B cell (primary cell): ENCODE measurements at regions not wholly inside any gene's neighbourhood (a gene's known extent, or its start where the extent isn't known, plus 50 kb on each side); places are given as distances from the start of the nearest gene placed in this dataset.

Experiments
- ATAC-seq: fragments of 200-7000 bp; cut with Tn5 transposase; one replicate; pipeline ENCODE4 v1.10.0; 2021; ENCODE audit warnings: low read depth, mild to moderate bottlenecking, moderate number of reproducible peaks, moderate library complexity
- CTCF ChIA-PET: fragments of 350-600 bp; sonication (Branson Sonifier 250); formaldehyde crosslinking; loops from one replicate; lab custom pipeline; 2021; ENCODE audit warnings: antibody characterized with exemption, inconsistent platforms; lab: Charles Lee
- POLR2A ChIA-PET: fragments of 350-600 bp; sonication (Branson Sonifier 250); formaldehyde crosslinking; loops from one replicate; lab custom pipeline; 2021; ENCODE audit warnings: antibody characterized with exemption; lab: Charles Lee
- DNase-seq: peaks from one replicate; pipeline ENCODE4 v3.0.0; 2013
- H2AFZ ChIP-seq: 2 replicates; pipeline ENCODE4 v1.6.1; 2012; ENCODE audit warnings: mild to moderate bottlenecking, low read depth, low read length; ENCODE audit not compliant: insufficient read depth, poor library complexity, severe bottlenecking
- H3K27ac ChIP-seq, 2 donors: 1 replicate in 1 of 2; 2 replicates in 1 of 2; pipeline ENCODE4 v1.5.1; 2012 to 2013; ENCODE audit warnings: low read length in 2 of 2, mild to moderate bottlenecking in 2 of 2, moderate library complexity in 1 of 2
- H3K27me3 ChIP-seq, 4 experiments: fragments of 200-600 bp in 1 of 4; sonication (generic) in 1 of 4; replicated peaks in 1 of 4; 1 replicate in 2 of 4; 2 replicates in 2 of 4; pipeline versions ENCODE4 v1.6.1 to v1.7.0; 2013 to 2016; ENCODE audit warnings: low read length in 3 of 4, mild to moderate bottlenecking in 2 of 4, mixed read lengths in 1 of 4, moderate library complexity in 1 of 4; ENCODE audit not compliant: insufficient read depth in 4 of 4, control insufficient read depth in 3 of 4; ENCODE audit errors: control extremely low read depth in 1 of 4
- H3K36me3 ChIP-seq, 2 experiments: replicated peaks in 1 of 2; 1 replicate in 1 of 2; 2 replicates in 1 of 2; pipeline versions ENCODE4 v1.6.1 to v1.7.1; 2013; ENCODE audit warnings: low read length in 1 of 2; ENCODE audit not compliant: insufficient read depth in 2 of 2, control insufficient read depth in 1 of 2; ENCODE audit errors: control extremely low read depth in 1 of 2, extremely low read depth in 1 of 2
- H3K4me1 ChIP-seq, 2 donors: fragments of 200-600 bp in 1 of 2; sonication (generic) in 1 of 2; 1 replicate in 1 of 2; 2 replicates in 1 of 2; pipeline versions ENCODE4 v1.5.1 to v1.6.1; 2013 to 2017; ENCODE audit warnings: low read length in 2 of 2; ENCODE audit not compliant: control insufficient read depth in 2 of 2, insufficient read depth in 2 of 2
- H3K4me2 ChIP-seq: replicated peaks from 2 replicates; pipeline ENCODE3; 2012; ENCODE audit warnings: mild to moderate bottlenecking, low read depth, low read length; ENCODE audit not compliant: poor library complexity, severe bottlenecking
- H3K4me3 ChIP-seq, 5 experiments: fragments of 200-600 bp in 1 of 5; sonication (generic) in 1 of 5; 1 replicate in 3 of 5; 2 replicates in 2 of 5; pipeline versions ENCODE4 v1.5.1 to v1.7.0; 2011 to 2016; ENCODE audit warnings: low read length in 4 of 5, mild to moderate bottlenecking in 4 of 5, low read depth in 2 of 5, control low read depth in 1 of 5, moderate library complexity in 1 of 5; ENCODE audit not compliant: insufficient read depth in 1 of 5; ENCODE audit errors: control extremely low read depth in 1 of 5, extremely low read depth in 1 of 5
- H3K79me2 ChIP-seq: fragments of 200-600 bp; sonication (generic); one replicate; pipeline ENCODE4 v1.6.0; 2016; ENCODE audit warnings: low read length; ENCODE audit not compliant: control insufficient read depth, insufficient read depth
- H3K9ac ChIP-seq: fragments of 200-600 bp; sonication (generic); 2 replicates; pipeline ENCODE4 v1.6.1; 2017; ENCODE audit warnings: mild to moderate bottlenecking, low read length, moderate library complexity
- H3K9me3 ChIP-seq, 3 donors: one replicate each; pipeline versions ENCODE4 v1.6.1 to v1.7.1; 2013; ENCODE audit warnings: low read length in 2 of 3; ENCODE audit not compliant: control insufficient read depth in 2 of 3, insufficient read depth in 1 of 3; ENCODE audit errors: control extremely low read depth in 1 of 3
- H4K20me1 ChIP-seq: 2 replicates; pipeline ENCODE4 v1.6.0; 2012; ENCODE audit warnings: mild to moderate bottlenecking, low read length; ENCODE audit not compliant: insufficient read depth, control insufficient read depth, poor library complexity, severe bottlenecking
- H3K27ac Mint-ChIP-seq: one replicate; pipeline ENCODE4 v1.8.0; 2021; ENCODE audit warnings: mixed read lengths
- H3K27me3 Mint-ChIP-seq: one replicate; pipeline ENCODE4 v1.8.0; 2021; ENCODE audit warnings: mixed read lengths
- H3K4me1 Mint-ChIP-seq: one replicate; pipeline ENCODE4 v1.8.0; 2021; ENCODE audit warnings: mixed read lengths
- H3K4me3 Mint-ChIP-seq: one replicate; pipeline ENCODE4 v1.8.0; 2021; ENCODE audit warnings: mixed read lengths
- H3K9me3 Mint-ChIP-seq: one replicate; pipeline ENCODE4 v1.8.0; 2022; ENCODE audit warnings: mixed read lengths; ENCODE audit not compliant: insufficient read depth
- EZH2 ChIP-seq: IDR thresholded peaks from 2 replicates; pipeline ENCODE4 v1.6.1; 2012; ENCODE audit warnings: borderline replicate concordance, low read depth, mild to moderate bottlenecking, moderate library complexity, low read length; ENCODE audit not compliant: insufficient read depth, poor library complexity, severe bottlenecking
- WGBS: methylation state at CpG from one replicate; pipeline ENCODE4 v1.1.5; 2013; ENCODE audit warnings: missing lambda C conversion rate; ENCODE audit not compliant: insufficient coverage; 5-methylcytosine and 5-hydroxymethylcytosine counted together
- intact Hi-C: fragments of 100-400 bp; cut with micrococcal nuclease; formaldehyde crosslinking; loops from one replicate; pipeline ENCODE4 v1.10.0; 2022
- TF ChIP-seq, protein P1 (sequence below): fragments of 200-600 bp; IDR thresholded peaks from one replicate; pipeline ENCODE4 v1.8.0; 2022; ENCODE audit warnings: antibody characterized with exemption, mild to moderate bottlenecking

DNA sequence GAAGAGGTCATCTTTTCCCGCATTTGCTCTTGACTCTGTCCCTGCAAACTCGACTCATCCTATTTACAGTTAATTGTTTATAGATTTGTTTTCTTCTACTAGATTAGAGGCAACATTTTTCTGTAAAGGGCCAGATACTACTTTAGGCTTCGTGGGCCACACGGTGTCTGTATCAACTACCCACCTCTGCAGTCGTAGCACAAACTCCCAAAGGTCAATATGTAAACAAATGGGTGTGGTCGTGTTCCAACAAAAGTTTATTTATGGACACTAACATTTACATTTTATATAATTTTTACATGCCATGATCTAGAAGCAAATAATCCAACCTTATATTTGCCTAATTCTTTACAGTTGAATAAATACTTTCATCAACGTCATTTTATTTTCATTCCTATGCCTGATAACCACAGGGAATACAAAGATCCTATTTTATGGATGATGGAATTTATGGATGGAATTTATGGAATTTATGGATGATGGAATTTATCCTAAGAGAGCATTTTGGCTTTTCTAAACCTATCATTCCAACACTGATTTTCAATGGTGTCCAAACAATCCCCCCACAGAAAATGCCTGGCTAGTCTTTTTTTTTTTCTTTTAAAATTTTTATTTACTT lies 232.8 kb downstream of the MYLK4 start:
- CTCF ChIA-PET, result no interaction called here
- Histone ChIP-seq H4K20me1 (no peaks in the 10 kb centered on the region), H3K9ac (no peak overlapping the region), H3K27me3 (peaks cover 0 to 8% (median 1%) of the 10 kb centered on the region in 4 experiments), H3K4me2 (no peak overlapping the region), H3K4me3 (no peak overlapping the region), H3K27ac (no peak overlapping the region), H3K36me3 (no peaks in the 10 kb centered on the region), H3K79me2 (no peaks in the 10 kb centered on the region), H2AFZ (no peak overlapping the region), H3K4me1 (no peaks in the 10 kb centered on the region), H3K9me3 (peaks cover 4 to 11% (median 8%) of the 10 kb centered on the region in 3 donors)
- TF ChIP-seq EZH2, result no peak
- TF ChIP-seq, protein P1, sequence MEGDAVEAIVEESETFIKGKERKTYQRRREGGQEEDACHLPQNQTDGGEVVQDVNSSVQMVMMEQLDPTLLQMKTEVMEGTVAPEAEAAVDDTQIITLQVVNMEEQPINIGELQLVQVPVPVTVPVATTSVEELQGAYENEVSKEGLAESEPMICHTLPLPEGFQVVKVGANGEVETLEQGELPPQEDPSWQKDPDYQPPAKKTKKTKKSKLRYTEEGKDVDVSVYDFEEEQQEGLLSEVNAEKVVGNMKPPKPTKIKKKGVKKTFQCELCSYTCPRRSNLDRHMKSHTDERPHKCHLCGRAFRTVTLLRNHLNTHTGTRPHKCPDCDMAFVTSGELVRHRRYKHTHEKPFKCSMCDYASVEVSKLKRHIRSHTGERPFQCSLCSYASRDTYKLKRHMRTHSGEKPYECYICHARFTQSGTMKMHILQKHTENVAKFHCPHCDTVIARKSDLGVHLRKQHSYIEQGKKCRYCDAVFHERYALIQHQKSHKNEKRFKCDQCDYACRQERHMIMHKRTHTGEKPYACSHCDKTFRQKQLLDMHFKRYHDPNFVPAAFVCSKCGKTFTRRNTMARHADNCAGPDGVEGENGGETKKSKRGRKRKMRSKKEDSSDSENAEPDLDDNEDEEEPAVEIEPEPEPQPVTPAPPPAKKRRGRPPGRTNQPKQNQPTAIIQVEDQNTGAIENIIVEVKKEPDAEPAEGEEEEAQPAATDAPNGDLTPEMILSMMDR, result no peak
- POLR2A ChIA-PET, result no interaction called here
- no CpG with 5 or more reads among the region's 7 CpGs for WGBS
- Mint-ChIP-seq H3K4me1 (no peaks in the 10 kb centered on the region), H3K4me3 (no peak overlapping the region), H3K9me3 (peaks cover 3% of the 10 kb centered on the region), H3K27ac (no peak overlapping the region), H3K27me3 (peaks cover 30% of the 10 kb centered on the region)
- no peak for DNase-seq
- ATAC-seq, result no peak
- intact Hi-C loops, result no loop called here

DNA sequence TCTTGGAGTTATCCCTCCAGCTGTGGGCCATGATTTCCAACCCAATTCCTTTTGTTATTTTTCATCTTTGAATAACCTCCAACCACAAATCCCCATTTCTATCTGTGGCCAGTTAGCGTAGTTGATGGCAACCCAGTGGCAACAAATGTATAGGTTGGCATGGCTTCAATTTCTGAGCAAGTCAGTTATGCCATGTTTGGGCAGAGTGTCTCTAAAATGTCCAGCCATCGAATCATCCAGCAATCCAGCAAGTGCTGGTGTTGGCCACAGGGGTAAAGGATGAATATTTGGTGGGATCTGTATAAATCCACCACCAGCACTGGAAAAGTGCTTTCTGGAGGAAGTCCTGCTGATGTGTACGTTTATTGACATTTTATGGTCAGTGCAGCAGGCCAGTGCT lies 233.3 kb downstream of the MYLK4 start:
- 83% methylated on average over 3 of the region's 3 CpGs for WGBS
- Histone ChIP-seq H3K9ac (no peak overlapping the region), H4K20me1 (no peaks in the 10 kb centered on the region), H3K9me3 (peaks cover 4 to 8% (median 6%) of the 10 kb centered on the region in 3 donors), H3K27me3 (peaks cover 0 to 5% (median 1%) of the 10 kb centered on the region in 4 experiments), H3K4me1 (no peaks in the 10 kb centered on the region), H3K79me2 (no peaks in the 10 kb centered on the region), H3K36me3 (no peaks in the 10 kb centered on the region), H3K27ac (no peak overlapping the region), H3K4me2 (no peak overlapping the region), H3K4me3 (no peak overlapping the region), H2AFZ (no peak overlapping the region)
- Mint-ChIP-seq H3K4me1 (no peaks in the 10 kb centered on the region), H3K4me3 (no peak overlapping the region), H3K27me3 (peaks cover 25% of the 10 kb centered on the region), H3K27ac (no peak overlapping the region), H3K9me3 (peaks cover 2% of the 10 kb centered on the region)
- CTCF ChIA-PET, result no interaction called here
- ATAC-seq, result no peak
- TF ChIP-seq EZH2, result no peak
- TF ChIP-seq, protein P1, result no peak
- DNase-seq, result no peak
- POLR2A ChIA-PET, result no interaction called here
- intact Hi-C loops, result no loop called here
